OCI-LY7 (cell line): ENCODE measurements at regions not wholly inside any gene's neighbourhood (a gene's known extent, or its start where the extent isn't known, plus 50 kb on each side); places are given as distances from the start of the nearest gene placed in this dataset.

Experiments
- EZH2phosphoT487 ChIP-seq: fragments of 200-600 bp; sonication (generic); IDR thresholded peaks from 2 replicates; pipeline ENCODE4 v1.6.1; 2018; ENCODE audit warnings: low read depth, borderline replicate concordance, mild to moderate bottlenecking, mixed run types, antibody characterized with exemption, low read length, moderate library complexity, mixed read lengths
- TF ChIP-seq, protein P1 (sequence below): fragments of 200-600 bp; sonication (generic); conservative IDR thresholded peaks from 2 replicates; pipeline ENCODE4 v1.5.1; 2014; ENCODE audit warnings: mild to moderate bottlenecking, antibody characterized with exemption, low read length, moderate library complexity, mixed read lengths

- TF ChIP-seq, protein P1, sequence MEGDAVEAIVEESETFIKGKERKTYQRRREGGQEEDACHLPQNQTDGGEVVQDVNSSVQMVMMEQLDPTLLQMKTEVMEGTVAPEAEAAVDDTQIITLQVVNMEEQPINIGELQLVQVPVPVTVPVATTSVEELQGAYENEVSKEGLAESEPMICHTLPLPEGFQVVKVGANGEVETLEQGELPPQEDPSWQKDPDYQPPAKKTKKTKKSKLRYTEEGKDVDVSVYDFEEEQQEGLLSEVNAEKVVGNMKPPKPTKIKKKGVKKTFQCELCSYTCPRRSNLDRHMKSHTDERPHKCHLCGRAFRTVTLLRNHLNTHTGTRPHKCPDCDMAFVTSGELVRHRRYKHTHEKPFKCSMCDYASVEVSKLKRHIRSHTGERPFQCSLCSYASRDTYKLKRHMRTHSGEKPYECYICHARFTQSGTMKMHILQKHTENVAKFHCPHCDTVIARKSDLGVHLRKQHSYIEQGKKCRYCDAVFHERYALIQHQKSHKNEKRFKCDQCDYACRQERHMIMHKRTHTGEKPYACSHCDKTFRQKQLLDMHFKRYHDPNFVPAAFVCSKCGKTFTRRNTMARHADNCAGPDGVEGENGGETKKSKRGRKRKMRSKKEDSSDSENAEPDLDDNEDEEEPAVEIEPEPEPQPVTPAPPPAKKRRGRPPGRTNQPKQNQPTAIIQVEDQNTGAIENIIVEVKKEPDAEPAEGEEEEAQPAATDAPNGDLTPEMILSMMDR = no peak
- no peak for TF ChIP-seq EZH2phosphoT487
These were observed 194.9 kb upstream of the HNMT start for GRCh38 chr2:137769406-137769805.
